GM04503 (cell line): ENCODE measurements at regions not wholly inside any gene's neighbourhood (a gene's known extent, or its start where the extent isn't known, plus 50 kb on each side); places are given as distances from the start of the nearest gene placed in this dataset.
A peak's percentile ranks its signal among the peaks of the same experiment; 100 is the strongest.

ENCODE experiments used
- DNase-seq: peaks from one replicate; pipeline ENCODE4 v3.0.0-alpha.2; 2012; ENCODE audit warnings: low read depth

DNA sequence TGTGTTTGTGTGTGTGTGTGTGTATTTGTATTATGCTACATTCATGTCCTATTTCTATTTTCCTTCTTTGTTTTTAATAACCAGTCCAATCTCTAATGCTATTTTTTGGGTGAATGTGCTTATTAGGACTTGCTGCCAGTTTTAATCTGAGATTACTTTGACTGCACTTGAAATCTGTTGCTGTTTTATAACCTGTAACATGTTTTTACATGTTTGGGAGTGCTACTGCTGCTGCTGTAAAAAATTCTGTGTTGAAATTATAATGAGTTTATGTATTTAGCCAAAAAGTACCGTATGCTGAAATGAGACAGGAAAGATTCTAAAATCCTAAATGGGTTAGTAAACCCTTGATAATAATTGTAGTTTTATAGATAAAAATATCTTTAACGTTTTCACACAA is 104.7 kb upstream of the SSBP2 start:
- DNase-seq: no peak

GRCh38 chr5:81854915-81855314 is 104.0 kb upstream of the SSBP2 start:
- DNase-seq: no peak

DNA sequence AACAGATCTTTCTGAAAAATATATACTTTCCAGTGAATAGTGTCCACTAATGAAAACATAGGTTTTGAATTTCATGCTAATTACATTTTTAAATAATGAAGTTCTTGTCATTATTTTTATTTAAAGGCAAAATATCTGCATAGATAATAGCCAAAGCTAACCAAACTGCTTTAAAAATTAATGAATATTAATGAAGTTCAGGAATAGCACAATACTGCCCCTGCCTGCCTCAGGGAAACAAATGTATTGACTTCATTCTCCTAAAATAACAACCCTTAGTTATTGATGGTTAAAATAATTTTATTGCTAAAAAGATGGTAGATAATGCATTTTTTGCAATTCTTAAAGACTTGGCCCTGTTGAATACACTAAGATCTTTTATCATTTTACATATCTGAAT is 103.6 kb upstream of the SSBP2 start:
- DNase-seq: no peak

- no peak for DNase-seq
Observed at GRCh38 chr5:81853030-81853357, 102.1 kb upstream of the SSBP2 start.

DNA sequence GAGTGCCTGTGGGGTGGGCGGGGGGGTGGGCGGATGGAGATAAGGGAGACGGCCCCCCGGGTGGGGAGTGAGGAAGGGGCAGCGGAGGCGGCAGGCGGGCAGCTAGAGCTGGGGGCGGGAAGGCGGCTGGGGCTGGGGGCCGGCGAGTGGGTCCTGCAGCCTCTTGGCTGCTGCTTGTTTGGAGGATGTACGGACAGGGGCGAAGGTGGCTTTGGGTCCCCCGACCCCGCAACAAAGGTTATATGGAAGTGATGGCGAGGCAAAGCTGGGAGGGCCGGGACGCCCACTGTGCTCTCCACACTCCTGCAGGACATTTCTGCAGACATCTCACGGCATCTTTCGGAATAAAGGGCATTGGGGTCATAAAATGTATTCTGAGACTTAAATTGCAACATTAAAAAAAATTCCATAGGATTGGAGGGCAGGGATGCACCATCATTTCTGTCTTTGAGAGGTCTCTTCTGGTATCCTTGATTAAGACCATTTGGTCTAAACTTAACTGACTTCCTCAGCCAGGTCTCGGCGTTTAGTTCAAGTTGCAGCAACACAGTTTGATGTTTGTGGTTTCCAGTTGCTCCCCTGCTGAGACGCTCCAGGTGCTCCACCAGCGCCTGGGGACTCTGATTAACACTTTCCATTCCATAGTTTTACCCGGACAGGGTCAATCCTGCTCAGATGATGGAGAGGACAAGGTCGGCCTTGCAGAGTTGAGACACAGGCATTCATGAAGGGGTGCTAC is 101.6 kb upstream of the SSBP2 start:
- no peak for DNase-seq

DNA sequence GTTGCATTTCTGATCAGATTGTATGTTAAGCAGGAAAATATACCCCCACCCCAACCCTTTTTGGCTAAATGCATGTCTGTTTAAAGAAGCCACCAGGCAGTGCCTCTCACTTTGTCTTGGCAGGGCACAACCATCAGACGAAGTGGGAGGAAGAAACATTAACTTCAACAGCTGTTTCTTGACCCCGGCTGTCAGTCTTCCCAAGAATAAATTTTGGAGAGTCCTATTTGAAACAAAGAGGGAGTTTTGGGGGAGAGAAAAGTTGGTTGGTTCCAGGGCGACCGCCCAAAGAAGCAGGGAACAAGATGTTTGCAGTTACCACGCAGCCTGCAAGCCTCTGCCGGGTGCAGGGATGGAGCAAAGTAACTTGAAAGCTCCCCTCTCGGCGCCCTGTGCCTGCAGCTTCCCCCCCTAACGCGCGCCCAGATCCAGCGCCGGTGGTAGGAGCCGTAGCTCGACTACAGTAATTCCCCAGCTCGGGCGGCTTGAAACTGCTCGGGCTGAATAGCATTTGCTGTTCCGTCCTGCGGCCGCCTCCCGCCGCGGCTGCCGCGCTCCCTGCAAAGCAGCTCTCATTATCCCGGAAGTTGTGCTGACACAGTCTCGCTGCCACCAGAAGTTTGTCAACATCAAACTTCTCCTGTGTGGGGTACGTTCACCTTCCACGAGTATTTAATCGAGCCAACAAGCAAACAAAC is 100.7 kb upstream of the SSBP2 start:
- peak; percentile 64 for DNase-seq

- DNase-seq: peak; percentile 28
Observed at GRCh38 chr5:81850501-81851357, 99.8 kb upstream of the SSBP2 start.

- no peak for DNase-seq
Observed at GRCh38 chr5:81849770-81850367, 99.0 kb upstream of the SSBP2 start.

DNA sequence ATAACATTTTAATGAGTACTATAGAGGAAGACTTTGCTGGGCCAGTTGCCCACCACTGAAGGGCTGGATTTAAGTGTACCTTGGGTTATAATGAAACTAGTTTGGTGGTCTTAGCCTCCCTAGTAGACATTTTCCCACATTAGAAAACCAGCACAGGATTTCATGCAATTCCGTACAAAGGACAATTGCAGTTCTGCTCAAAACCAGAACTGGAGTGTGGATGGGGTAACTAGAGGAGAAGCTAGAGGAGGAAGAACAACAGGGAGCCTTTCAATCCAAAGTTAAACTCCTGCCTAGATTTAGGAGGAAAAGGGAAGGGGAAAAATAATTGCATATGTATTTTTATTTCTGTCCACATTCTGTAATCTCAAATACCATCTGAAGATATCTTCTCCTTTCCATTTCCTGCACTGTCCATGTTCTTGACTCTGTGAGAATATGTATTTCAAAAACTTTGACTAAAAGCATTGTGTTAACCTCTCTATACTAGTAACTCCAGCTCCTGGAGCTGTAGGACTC is 97.5 kb upstream of the SSBP2 start:
- no peak for DNase-seq

GRCh38 chr5:81846301-81846700 is 95.4 kb upstream of the SSBP2 start:
- no peak for DNase-seq

DNA sequence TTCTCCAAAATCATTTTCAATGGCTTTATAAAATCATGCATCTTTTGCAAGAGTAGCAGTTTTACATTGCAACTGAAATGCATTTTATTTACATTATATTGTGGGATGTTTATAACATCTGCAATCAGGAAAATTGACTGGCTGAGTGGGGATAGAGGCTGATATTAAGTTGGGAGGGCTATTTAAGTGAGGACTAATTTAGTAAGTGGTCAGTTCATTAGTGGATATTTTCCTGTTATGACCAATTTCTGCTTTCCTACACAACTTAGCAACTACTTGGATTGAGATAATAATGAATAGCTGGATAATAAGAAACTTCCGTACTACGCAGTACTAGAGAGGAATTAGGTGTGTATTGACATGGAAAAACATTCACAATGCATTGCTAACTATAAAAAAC is 92.9 kb upstream of the SSBP2 start:
- no peak for DNase-seq

DNA sequence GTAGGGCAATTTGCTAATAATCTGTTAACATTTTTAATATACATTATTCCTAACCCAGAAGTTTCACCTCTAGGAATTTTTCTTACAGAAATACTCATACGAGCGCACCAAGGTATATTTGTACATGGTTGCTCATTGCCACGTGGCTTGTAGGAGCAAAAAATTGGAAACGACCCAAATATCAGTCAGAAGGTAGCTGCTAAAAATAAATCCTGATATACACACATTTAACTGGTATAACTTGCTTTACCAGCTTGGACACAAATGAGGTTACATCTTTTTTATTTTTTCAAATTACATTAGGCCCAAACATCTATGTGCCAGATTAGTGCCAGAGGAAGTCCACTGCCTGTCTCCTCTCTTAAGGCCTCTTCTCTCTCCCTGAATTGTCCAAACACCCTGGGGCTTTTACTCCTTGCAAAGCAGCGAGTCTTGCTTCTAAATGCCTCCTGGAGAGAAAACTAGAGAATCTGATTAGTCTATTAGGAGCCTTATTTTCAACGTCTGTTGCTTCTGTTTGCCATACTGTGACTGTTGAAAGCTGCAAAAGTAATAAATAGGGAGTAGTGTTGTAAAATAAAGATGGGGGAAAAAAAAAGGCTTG is 92.0 kb upstream of the SSBP2 start:
- no peak for DNase-seq

- no peak for DNase-seq
Observed at GRCh38 chr5:81839034-81839433, 88.1 kb upstream of the SSBP2 start.

GRCh38 chr5:81838307-81838906 is 87.5 kb upstream of the SSBP2 start:
- DNase-seq: no peak

DNA sequence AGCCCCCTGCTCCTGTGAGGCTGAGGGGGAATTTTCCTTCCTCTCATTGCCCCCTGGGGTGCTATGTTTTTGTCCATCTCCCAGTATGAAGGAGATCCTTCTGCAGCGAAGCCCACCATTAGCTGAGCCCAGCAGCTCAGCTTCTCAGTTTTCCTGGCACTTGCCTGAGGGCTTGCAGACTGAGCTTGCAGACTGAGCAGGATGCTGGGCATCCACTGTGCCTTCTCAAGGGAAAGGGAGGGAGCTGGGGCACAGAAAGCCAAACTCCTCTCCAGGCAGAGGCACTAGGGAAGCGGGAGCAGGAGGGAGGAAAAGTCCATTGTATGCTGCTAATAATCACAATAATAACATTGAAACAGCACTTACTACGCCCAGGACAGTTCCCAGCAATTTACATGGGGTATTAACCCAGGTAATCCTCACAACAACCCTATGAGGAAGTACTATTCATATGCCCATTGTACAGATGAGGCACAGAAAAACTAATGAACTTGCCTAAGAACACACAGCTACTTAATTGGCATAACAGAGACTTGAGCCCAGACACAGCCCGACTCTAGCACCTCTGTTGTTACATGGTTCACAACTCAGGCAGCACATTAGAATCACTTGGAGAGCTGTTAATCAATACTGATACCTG is 86.9 kb upstream of the SSBP2 start:
- DNase-seq: no peak

DNA sequence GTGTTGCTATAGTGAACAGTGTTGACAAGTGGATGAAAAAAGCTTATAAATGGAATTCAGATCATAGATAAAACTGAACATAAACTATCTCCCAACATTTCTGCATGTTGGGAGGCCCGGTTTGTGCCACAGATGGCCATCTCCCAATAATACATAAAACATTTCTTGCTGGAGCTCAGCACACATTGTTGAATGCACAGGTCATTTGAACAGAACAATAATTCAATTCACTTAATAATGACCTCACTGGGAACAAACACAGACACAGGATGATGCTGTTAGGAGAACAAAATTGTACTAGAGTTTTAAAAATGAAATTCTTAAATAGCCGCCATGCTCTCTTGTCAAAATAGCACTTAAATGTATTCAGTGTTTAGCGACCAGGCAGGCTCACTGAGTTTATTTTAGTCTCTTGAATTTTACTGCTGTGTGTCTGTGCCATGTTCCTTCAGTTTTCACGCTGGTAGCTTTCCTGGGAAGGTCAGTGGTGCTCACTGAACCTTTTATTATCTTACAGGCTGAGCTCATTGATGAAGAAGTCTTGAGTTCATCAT is 85.0 kb upstream of the SSBP2 start:
- no peak for DNase-seq

- DNase-seq: no peak
Observed at GRCh38 chr5:81834021-81834660, 83.2 kb upstream of the SSBP2 start.

DNA sequence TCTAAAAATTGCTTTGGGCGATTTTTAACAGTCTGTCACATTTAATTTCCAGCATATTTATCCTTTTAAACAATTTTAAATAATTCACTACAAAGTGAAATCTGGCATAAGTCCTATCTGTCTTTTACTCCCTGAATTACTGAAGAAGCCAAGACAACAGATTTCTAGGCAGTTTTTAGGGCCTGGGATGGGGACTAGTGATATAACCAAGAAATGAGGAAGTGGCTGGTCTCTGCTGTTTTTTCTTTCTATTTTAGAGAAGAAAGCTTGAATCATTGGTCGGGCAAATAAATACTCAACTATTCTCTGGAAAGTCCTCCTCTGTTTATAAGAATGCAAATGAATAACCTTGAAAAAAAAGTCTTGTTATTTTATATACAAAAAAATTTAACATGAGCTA is 79.7 kb upstream of the SSBP2 start:
- DNase-seq: no peak

GRCh38 chr5:81829242-81829641 is 78.3 kb upstream of the SSBP2 start:
- DNase-seq: no peak

GRCh38 chr5:81827500-81827899 is 76.6 kb upstream of the SSBP2 start:
- no peak for DNase-seq
